Umbilical cord (tissue), 1 donor: ENCODE measurements at regions not wholly inside any gene's neighbourhood (a gene's known extent, or its start where the extent isn't known, plus 50 kb on each side); places are given as distances from the start of the nearest gene placed in this dataset.

Source experiments
- DNase-seq: peaks from one replicate; pipeline ENCODE4 v3.0.0-alpha.2; 2015; ENCODE audit warnings: low spot score

GRCh38 chr6:4616311-4616710, 159.9 kb upstream of the CDYL start:
- DNase-seq: no peak

GRCh38 chr6:4615891-4616290, 160.3 kb upstream of the CDYL start:
- DNase-seq: peak; percentile 38

GRCh38 chr6:4615231-4615630, 161.0 kb upstream of the CDYL start:
- no peak for DNase-seq

GRCh38 chr6:4614637-4615036, 161.6 kb upstream of the CDYL start:
- no peak for DNase-seq

- DNase-seq: no peak
These were observed 162.4 kb upstream of the CDYL start for GRCh38 chr6:4613795-4614194.

GRCh38 chr6:4613381-4613780, 162.8 kb upstream of the CDYL start:
- no peak for DNase-seq

GRCh38 chr6:4612636-4613171, 163.5 kb upstream of the CDYL start:
- peak; percentile 98 for DNase-seq

GRCh38 chr6:4611429-4612129, 164.6 kb upstream of the CDYL start:
- peak; percentile 60 for DNase-seq

- DNase-seq: peak; percentile 87
These were observed 165.9 kb upstream of the CDYL start for GRCh38 chr6:4610256-4610655.

GRCh38 chr6:4608361-4609115, 167.7 kb upstream of the CDYL start:
- no peak for DNase-seq

GRCh38 chr6:4607793-4608192, 168.4 kb upstream of the CDYL start:
- DNase-seq: no peak

- DNase-seq: no peak
These were observed 169.1 kb upstream of the CDYL start for GRCh38 chr6:4606821-4607704.

- DNase-seq: no peak
These were observed 170.2 kb upstream of the CDYL start for GRCh38 chr6:4606016-4606415.

- DNase-seq: no peak
These were observed 172.3 kb upstream of the CDYL start for GRCh38 chr6:4603856-4604369.

GRCh38 chr6:4603291-4603690, 172.9 kb upstream of the CDYL start:
- no peak for DNase-seq

- DNase-seq: peak; percentile 76
These were observed 176.3 kb upstream of the CDYL start for GRCh38 chr6:4599924-4600323.

- DNase-seq: no peak
These were observed 177.7 kb upstream of the CDYL start for GRCh38 chr6:4598384-4598995.

GRCh38 chr6:4593951-4594350, 182.3 kb upstream of the CDYL start:
- DNase-seq: no peak

GRCh38 chr6:4592026-4592425, 184.2 kb upstream of the CDYL start:
- no peak for DNase-seq

- no peak for DNase-seq
These were observed 185.0 kb upstream of the CDYL start for GRCh38 chr6:4591218-4591617.

- DNase-seq: no peak
These were observed 186.9 kb upstream of the CDYL start for GRCh38 chr6:4589295-4589694.
